Esophagus (tissue), 2 donors: ENCODE measurements at regions not wholly inside any gene's neighbourhood (a gene's known extent, or its start where the extent isn't known, plus 50 kb on each side); places are given as distances from the start of the nearest gene placed in this dataset.

Experiments
- H3K27ac ChIP-seq, 2 donors: one replicate each; pipeline ENCODE4 v1.5.1; 2013; ENCODE audit warnings: low read depth in 2 of 2, mild to moderate bottlenecking in 2 of 2, inconsistent platforms in 1 of 2, low read length in 1 of 2, moderate library complexity in 1 of 2
- H3K27me3 ChIP-seq, 2 donors: one replicate each; pipeline ENCODE4 v1.6.1; 2013; ENCODE audit warnings: low read length in 2 of 2, control low read depth in 1 of 2, mild to moderate bottlenecking in 1 of 2; ENCODE audit not compliant: insufficient read depth in 2 of 2, control insufficient read depth in 1 of 2
- H3K36me3 ChIP-seq, 2 donors: one replicate each; pipeline ENCODE4 v1.6.1; 2013; ENCODE audit warnings: low read length in 1 of 2; ENCODE audit not compliant: control insufficient read depth in 2 of 2, insufficient read depth in 2 of 2
- H3K4me1 ChIP-seq, 2 donors: one replicate each; pipeline ENCODE4 v1.6.1; 2013; ENCODE audit warnings: low read length in 1 of 2; ENCODE audit not compliant: control insufficient read depth in 2 of 2, insufficient read depth in 2 of 2
- H3K4me3 ChIP-seq, 2 donors: one replicate each; pipeline ENCODE4 v1.5.1; 2013; ENCODE audit warnings: low read length in 2 of 2, mild to moderate bottlenecking in 2 of 2, low read depth in 1 of 2, moderate library complexity in 1 of 2
- H3K9me3 ChIP-seq, 2 donors: one replicate each; pipeline ENCODE4 v1.6.1; 2013; ENCODE audit warnings: mild to moderate bottlenecking in 2 of 2, low read depth in 1 of 2, low read length in 1 of 2, moderate library complexity in 1 of 2; ENCODE audit not compliant: control insufficient read depth in 2 of 2, insufficient read depth in 1 of 2
- WGBS, 2 donors: extraction: QIAGEN DNeasy Blood & Tissue Kit; methylation state at CpG; one replicate each; pipeline ENCODE4 v1.1.7; 2013; 5-methylcytosine and 5-hydroxymethylcytosine counted together
- donor health status: healthy with polysubstance abuse.
- donor health status: Bipolar disorder and iron deficiency.

DNA sequence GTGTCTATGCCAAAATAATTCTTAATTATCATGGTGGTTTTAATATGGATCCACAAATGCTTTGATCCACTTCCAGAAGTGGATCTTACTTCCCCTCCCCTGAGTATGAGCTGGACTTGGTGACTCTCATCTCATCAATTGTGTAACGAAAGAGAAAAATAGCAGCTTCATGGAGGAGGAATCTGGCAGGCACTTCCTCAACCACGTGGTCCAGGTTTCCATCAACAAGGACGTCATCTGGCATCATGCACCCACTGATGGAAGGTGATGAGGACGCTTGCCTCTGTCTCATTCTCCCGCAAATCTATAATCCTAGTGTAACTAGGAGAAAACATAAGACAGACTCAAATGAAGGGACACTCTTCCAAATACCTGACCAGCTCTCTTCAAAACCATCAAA is 54.6 kb upstream of the S1PR3 start:
- WGBS, 2 donors = 34 to 58% methylated on average over 5 of the region's 5 CpGs
- Histone ChIP-seq H3K9me3 (no peaks in the 10 kb centered on the region), H3K27me3 (no peaks in the 10 kb centered on the region), H3K4me1 (no peaks in the 10 kb centered on the region), H3K36me3 (no peaks in the 10 kb centered on the region), H3K4me3 (no peak overlapping the region), H3K27ac (no peak overlapping the region)

DNA sequence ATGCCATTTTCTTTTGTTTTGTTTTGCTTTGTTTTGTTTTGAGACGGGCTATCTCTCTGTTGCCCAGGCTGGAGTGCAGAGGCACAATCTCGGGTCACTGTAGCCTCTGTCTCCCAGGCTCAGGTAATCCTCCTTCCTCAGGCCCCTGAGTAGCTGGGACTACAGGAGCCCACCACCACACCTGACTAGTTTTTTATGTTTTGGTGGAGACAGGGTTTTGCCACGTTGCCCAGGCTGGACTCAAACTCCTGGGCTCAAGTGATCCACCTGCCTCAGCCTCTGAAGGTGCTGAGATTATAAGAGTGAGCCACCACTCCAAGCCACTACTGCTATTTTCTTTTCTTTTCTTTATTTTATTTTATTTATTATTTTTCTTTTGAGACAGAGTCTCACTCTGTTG is 54.0 kb upstream of the S1PR3 start:
- Histone ChIP-seq H3K9me3 (no peaks in the 10 kb centered on the region), H3K36me3 (no peaks in the 10 kb centered on the region), H3K27me3 (no peaks in the 10 kb centered on the region), H3K4me1 (no peaks in the 10 kb centered on the region), H3K27ac (no peak overlapping the region), H3K4me3 (no peak overlapping the region)
- 67 to 79% methylated on average over 3 of the region's 3 CpGs for WGBS, 2 donors

DNA sequence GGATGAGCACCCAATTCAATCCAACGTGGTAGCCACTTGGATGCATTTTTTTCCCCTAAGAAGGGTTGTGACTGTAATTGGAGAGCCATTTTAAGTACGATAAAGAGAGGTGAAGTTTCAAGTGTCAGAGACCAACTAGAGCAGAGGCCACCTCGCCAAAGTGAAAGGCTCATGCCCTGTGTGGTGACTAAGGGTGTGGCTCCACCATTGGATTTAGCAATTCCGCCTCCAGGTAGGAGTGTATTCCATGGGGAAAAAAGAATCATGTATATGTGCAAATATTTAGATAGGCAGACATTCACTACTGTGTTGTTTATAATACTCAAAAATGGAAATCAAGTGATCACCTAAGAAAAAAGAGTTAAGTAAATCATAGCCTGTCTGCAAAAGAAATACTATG is 53.1 kb upstream of the S1PR3 start:
- 64 to 79% methylated on average over 4 of the region's 4 CpGs for WGBS, 2 donors
- H3K4me1 ChIP-seq = no peaks in the 10 kb centered on the region
- no peaks in the 10 kb centered on the region for H3K27me3 ChIP-seq
- no peaks in the 10 kb centered on the region for H3K36me3 ChIP-seq
- H3K9me3 ChIP-seq = no peaks in the 10 kb centered on the region
- H3K27ac ChIP-seq = no peak overlapping the region
- no peak overlapping the region for H3K4me3 ChIP-seq
